Liver (tissue), 3 donors: ENCODE measurements at regions not wholly inside any gene's neighbourhood (a gene's known extent, or its start where the extent isn't known, plus 50 kb on each side); places are given as distances from the start of the nearest gene placed in this dataset.

Experiments
- CTCF ChIP-seq: fragments of 150-350 bp; IDR thresholded peaks from 2 replicates; pipeline ENCODE4 v1.5.1; 2017; ENCODE audit warnings: improper control_type of control experiment, low read depth, low read length; ENCODE audit not compliant: missing input control
- MAX ChIP-seq: IDR thresholded peaks from 2 replicates; pipeline ENCODE4 v1.6.1; 2016; ENCODE audit warnings: antibody characterized with exemption
- RAD21 ChIP-seq, 2 donors: IDR thresholded peaks; 2 replicates each; pipeline ENCODE4 v1.6.1; 2016; ENCODE audit warnings: antibody characterized with exemption in 2 of 2, mild to moderate bottlenecking in 2 of 2
- SP1 ChIP-seq: IDR thresholded peaks from 2 replicates; pipeline ENCODE4 v1.6.1; 2018; ENCODE audit warnings: antibody characterized with exemption, mild to moderate bottlenecking
- YY1 ChIP-seq: IDR thresholded peaks from 2 replicates; pipeline ENCODE4 v1.6.1; 2016; ENCODE audit warnings: antibody characterized with exemption, mild to moderate bottlenecking
- ZBTB33 ChIP-seq: IDR thresholded peaks from 2 replicates; pipeline ENCODE4 v1.6.1; 2016; ENCODE audit warnings: antibody characterized with exemption
- donor health status: healthy.
- donor health status: healthy.

DNA sequence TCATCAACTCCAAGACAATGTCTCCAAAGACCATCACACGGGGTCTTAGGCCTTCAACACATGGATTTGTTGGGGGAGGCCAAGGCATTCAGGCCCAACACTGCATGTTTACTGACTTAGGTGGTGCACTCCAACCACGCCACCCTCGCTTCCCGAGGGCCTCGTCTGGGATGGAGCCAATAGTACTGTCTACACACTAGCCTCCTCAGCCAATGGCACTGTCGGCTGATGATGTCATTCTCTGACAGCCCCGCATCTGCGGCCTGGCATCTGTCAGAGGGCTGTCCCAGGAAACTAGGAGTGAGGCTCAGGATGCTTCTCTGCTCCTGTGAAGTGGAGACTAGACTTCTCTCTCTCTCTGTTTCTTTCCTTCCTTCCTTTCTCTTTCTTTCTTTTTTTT is 96.6 kb downstream of the TEX26 start:
- no peak for TF ChIP-seq CTCF
- no peak for TF ChIP-seq RAD21 (IDR thresholded peaks at IDR 0.05)
- no peak for TF ChIP-seq YY1
- TF ChIP-seq MAX = no peak
- TF ChIP-seq SP1 = no peak
- TF ChIP-seq ZBTB33 = no peak
